HEK293 (cell line): ENCODE measurements at regions not wholly inside any gene's neighbourhood (a gene's known extent, or its start where the extent isn't known, plus 50 kb on each side); places are given as distances from the start of the nearest gene placed in this dataset.

Experiments used
- CTCF ChIA-PET: fragments of 350-600 bp; formaldehyde crosslinking; extraction: SDS; loops from one replicate; lab custom pipeline; 2021; ENCODE audit warnings: antibody characterized with exemption; lab: Yijun Ruan, JAX
- POLR2A ChIA-PET: fragments of 300-600 bp; formaldehyde crosslinking; extraction: SDS; loops from one replicate; lab custom pipeline; 2020; ENCODE audit warnings: antibody characterized with exemption, inconsistent platforms; lab: Yijun Ruan, JAX
- H3K27ac ChIP-seq: fragments of 200-500 bp; sonication (Bioruptor generic); 2 replicates; pipeline ENCODE4 v1.5.1; 2014; ENCODE audit warnings: low read depth, low read length, control low read depth, inconsistent platforms; ENCODE audit errors: extremely low read depth
- H3K36me3 ChIP-seq, 2 experiments: fragments of 200-500 bp in 1 of 2; sonication (Bioruptor generic) in 1 of 2; 1 replicate in 1 of 2; 2 replicates in 1 of 2; pipeline ENCODE4 v1.5.1; 2014 to 2017; ENCODE audit warnings: inconsistent platforms in 2 of 2, low read length in 2 of 2; ENCODE audit not compliant: control insufficient read depth in 2 of 2, insufficient read depth in 1 of 2
- H3K4me1 ChIP-seq: fragments of 200-500 bp; sonication (Bioruptor generic); 2 replicates; pipeline ENCODE4 v1.5.1; 2014; ENCODE audit warnings: mild to moderate bottlenecking, low read length, inconsistent platforms; ENCODE audit not compliant: control insufficient read depth, insufficient read depth
- H3K4me3 ChIP-seq: 2 replicates; pipeline ENCODE4 v1.5.1; 2011; ENCODE audit warnings: low read depth, mild to moderate bottlenecking, control low read depth, low read length, moderate library complexity
- H3K9me3 ChIP-seq: fragments of 200-500 bp; sonication (Bioruptor generic); 2 replicates; pipeline ENCODE4 v1.5.1; 2014; ENCODE audit warnings: low read depth, low read length, inconsistent platforms; ENCODE audit not compliant: control insufficient read depth, insufficient read depth
- CTCF ChIP-seq: fragments of 450-650 bp; formaldehyde crosslinking; IDR thresholded peaks from 2 replicates; pipeline ENCODE4 v1.5.1; 2016; ENCODE audit warnings: missing biosample characterization, missing genetic modification characterization
- HIC1 ChIP-seq: fragments of 450-650 bp; formaldehyde crosslinking; IDR thresholded peaks from 2 replicates; pipeline ENCODE4 v1.5.1; 2016; ENCODE audit warnings: missing biosample characterization, missing genetic modification characterization
- HOXA7 ChIP-seq: sonication (generic); formaldehyde crosslinking; IDR thresholded peaks from 2 replicates; pipeline ENCODE4 v1.8.1; 2022; ENCODE audit warnings: missing genetic modification reagents, borderline replicate concordance
- HOXC10 ChIP-seq: sonication (generic); formaldehyde crosslinking; IDR thresholded peaks from 2 replicates; pipeline ENCODE4 v1.8.1; 2023; ENCODE audit warnings: mild to moderate bottlenecking, missing genetic modification reagents
- OSR2 ChIP-seq: fragments of 450-650 bp; formaldehyde crosslinking; IDR thresholded peaks from 2 replicates; pipeline ENCODE4 v1.5.1; 2016; ENCODE audit warnings: missing biosample characterization, missing genetic modification characterization
- PATZ1 ChIP-seq: fragments of 450-650 bp; formaldehyde crosslinking; IDR thresholded peaks from 2 replicates; pipeline ENCODE4 v1.5.1; 2016; ENCODE audit warnings: missing biosample characterization, missing genetic modification characterization
- PRDM1 ChIP-seq: fragments of 450-650 bp; formaldehyde crosslinking; IDR thresholded peaks from 2 replicates; pipeline ENCODE4; 2016; ENCODE audit warnings: missing biosample characterization, missing genetic modification characterization
- TRIM28 ChIP-seq: IDR thresholded peaks from 2 replicates; pipeline ENCODE4 v1.6.1; 2011; ENCODE audit warnings: low read length, control low read depth, borderline replicate concordance
- TSHZ1 ChIP-seq: fragments of 450-650 bp; formaldehyde crosslinking; IDR thresholded peaks from 2 replicates; pipeline ENCODE4 v1.5.1; 2016; ENCODE audit warnings: missing biosample characterization, missing genetic modification characterization, borderline replicate concordance
- YY2 ChIP-seq: fragments of 450-650 bp; formaldehyde crosslinking; IDR thresholded peaks from 2 replicates; pipeline ENCODE4 v1.5.1; 2016; ENCODE audit warnings: missing biosample characterization, missing genetic modification characterization
- ZBTB17 ChIP-seq: fragments of 450-650 bp; formaldehyde crosslinking; IDR thresholded peaks from 2 replicates; pipeline ENCODE4 v1.5.1; 2016; ENCODE audit warnings: missing biosample characterization, missing genetic modification characterization
- ZFHX2 ChIP-seq: fragments of 450-650 bp; formaldehyde crosslinking; conservative IDR thresholded peaks from 2 replicates; pipeline ENCODE4 v1.5.1; 2016; ENCODE audit warnings: missing biosample characterization, missing genetic modification characterization
- ZNF146 ChIP-seq: fragments of 450-650 bp; formaldehyde crosslinking; IDR thresholded peaks from 2 replicates; pipeline ENCODE4 v1.5.1; 2016; ENCODE audit warnings: missing biosample characterization, missing genetic modification characterization
- ZNF184 ChIP-seq: fragments of 450-650 bp; IDR thresholded peaks from 2 replicates; pipeline ENCODE4 v1.5.1; 2018; ENCODE audit warnings: missing biosample characterization, mild to moderate bottlenecking, missing genetic modification characterization
- ZNF211 ChIP-seq: fragments of 450-650 bp; formaldehyde crosslinking; IDR thresholded peaks from 2 replicates; pipeline ENCODE4 v1.5.1; 2016; ENCODE audit warnings: low read depth, missing biosample characterization, missing genetic modification characterization
- ZNF221 ChIP-seq: fragments of 450-650 bp; formaldehyde crosslinking; IDR thresholded peaks from 2 replicates; pipeline ENCODE4 v1.5.1; 2017; ENCODE audit warnings: missing biosample characterization, missing genetic modification characterization, borderline replicate concordance
- ZNF600 ChIP-seq: fragments of 450-650 bp; formaldehyde crosslinking; IDR thresholded peaks from 2 replicates; pipeline ENCODE4 v1.5.1; 2016; ENCODE audit warnings: missing biosample characterization, missing genetic modification characterization
- ZNF654 ChIP-seq: fragments of 450-650 bp; formaldehyde crosslinking; IDR thresholded peaks from 2 replicates; pipeline ENCODE4 v1.5.1; 2016; ENCODE audit warnings: low read depth, missing biosample characterization, missing genetic modification characterization
- ZNF830 ChIP-seq: fragments of 450-650 bp; IDR thresholded peaks from 2 replicates; pipeline ENCODE4 v1.5.0; 2018; ENCODE audit warnings: missing biosample characterization, missing genetic modification characterization, low read depth, mild to moderate bottlenecking, moderate library complexity
- ZSCAN23 ChIP-seq: fragments of 450-650 bp; formaldehyde crosslinking; IDR thresholded peaks from 2 replicates; pipeline ENCODE4 v1.5.1; 2016; ENCODE audit warnings: missing biosample characterization, missing genetic modification characterization
- ZSCAN30 ChIP-seq: fragments of 450-650 bp; IDR thresholded peaks from 2 replicates; pipeline ENCODE4 v1.5.1; 2018; ENCODE audit warnings: missing biosample characterization, mild to moderate bottlenecking, missing genetic modification characterization, moderate library complexity

GRCh38 chr13:76020421-76020955 is 384.4 kb downstream of the LMO7 start:
- H3K4me1 ChIP-seq: no peaks in the 10 kb centered on the region
- H3K4me3 ChIP-seq: no peak overlapping the region
- CTCF ChIA-PET: no interaction called here
- POLR2A ChIA-PET: no interaction called here
- no peaks in the 10 kb centered on the region for H3K36me3 ChIP-seq
- no peaks in the 10 kb centered on the region for H3K9me3 ChIP-seq
- H3K27ac ChIP-seq: no peak overlapping the region
- no peak for TF ChIP-seq ZNF184 (tag by site-specific recombination)
- no peak for TF ChIP-seq ZFHX2
- TF ChIP-seq ZNF654 (tag by site-specific recombination): no peak
- TF ChIP-seq ZNF146: no peak
- no peak for TF ChIP-seq PATZ1
- TF ChIP-seq OSR2: no peak
- TF ChIP-seq TSHZ1: no peak
- no peak for TF ChIP-seq ZNF211 (tag by site-specific recombination)
- no peak for TF ChIP-seq ZNF830 (tag by site-specific recombination)
- TF ChIP-seq HIC1 (tag by site-specific recombination): no peak
- no peak for TF ChIP-seq ZSCAN30 (tag by site-specific recombination)
- no peak for TF ChIP-seq ZNF600 (tag by site-specific recombination)
- no peak for TF ChIP-seq YY2 (tag by site-specific recombination)
- TF ChIP-seq ZSCAN23 (tag by site-specific recombination): no peak
- no peak for TF ChIP-seq ZNF221 (tag by site-specific recombination)
- no peak for TF ChIP-seq PRDM1 (tag by site-specific recombination)

GRCh38 chr13:76019421-76020044 is 383.4 kb downstream of the LMO7 start:
- H3K27ac ChIP-seq: no peak overlapping the region
- H3K9me3 ChIP-seq: no peaks in the 10 kb centered on the region
- no peak overlapping the region for H3K4me3 ChIP-seq
- H3K4me1 ChIP-seq: no peaks in the 10 kb centered on the region
- no peaks in the 10 kb centered on the region for H3K36me3 ChIP-seq
- ChIA-PET POLR2A (no interaction called here), CTCF (no interaction called here)
- TF ChIP-seq HOXA7 (CRISPR knock-in tag): no peak
- 0 out of 2 replicates have a peak, but pooled peaks have one; percentile 12 for TF ChIP-seq ZBTB17 (tag by site-specific recombination)
- TF ChIP-seq HOXC10 (CRISPR knock-in tag): no peak
- TF ChIP-seq ZNF830 (tag by site-specific recombination): no peak
- TF ChIP-seq TRIM28: peak; percentile 51; the same call in 1 of the 2 replicates
- TF ChIP-seq ZNF654 (tag by site-specific recombination): 0 out of 2 replicates have a peak, but pooled peaks have one; percentile 36
- TF ChIP-seq CTCF (tag by site-specific recombination): peak; percentile 48; the same call in 1 of the 2 replicates
- TF ChIP-seq, all 188 proteins: peak for 4
